Caki2 (cell line): ENCODE measurements at regions not wholly inside any gene's neighbourhood (a gene's known extent, or its start where the extent isn't known, plus 50 kb on each side); places are given as distances from the start of the nearest gene placed in this dataset.

ENCODE experiments used
- DNase-seq: peaks from one replicate; pipeline ENCODE4 v3.0.0-alpha.2; 2015; ENCODE audit warnings: low read depth
- in situ Hi-C: cut with HindIII; loops from 2 replicates; pipeline ENCODE4 v1.10.0; 2016; ENCODE audit warnings: low sequenced_read_pairs, low pct_unique_long_range_greater_than_20kb, mixed read lengths

- DNase-seq = peak; percentile 52
- in situ Hi-C loops = no loop called here
These were observed 338.1 kb downstream of the BCOR start for GRCh38 chrX:39759526-39760224.

- in situ Hi-C loops = no loop called here
- no peak for DNase-seq
These were observed 336.8 kb downstream of the BCOR start for GRCh38 chrX:39760930-39761329.

GRCh38 chrX:39762266-39762841 is 335.4 kb downstream of the BCOR start:
- in situ Hi-C loops = no loop called here
- DNase-seq = no peak

GRCh38 chrX:39764441-39764914 is 333.3 kb downstream of the BCOR start:
- DNase-seq = no peak
- in situ Hi-C loops = no loop called here

- in situ Hi-C loops = no loop called here
- no peak for DNase-seq
These were observed 332.4 kb downstream of the BCOR start for GRCh38 chrX:39765327-39765726.

GRCh38 chrX:39766085-39766726 is 331.6 kb downstream of the BCOR start:
- no peak for DNase-seq
- in situ Hi-C loops = no loop called here

- in situ Hi-C loops = no loop called here
- DNase-seq = no peak
These were observed 330.9 kb downstream of the BCOR start for GRCh38 chrX:39766855-39767254.

- in situ Hi-C loops = no loop called here
- no peak for DNase-seq
These were observed 330.3 kb downstream of the BCOR start for GRCh38 chrX:39767446-39767845.

- DNase-seq = no peak
- in situ Hi-C loops = no loop called here
These were observed 328.0 kb downstream of the BCOR start for GRCh38 chrX:39769748-39770147.

- in situ Hi-C loops = no loop called here
- DNase-seq = no peak
These were observed 326.7 kb downstream of the BCOR start for GRCh38 chrX:39771089-39771488.

GRCh38 chrX:39772057-39772832 is 325.5 kb downstream of the BCOR start:
- in situ Hi-C loops = no loop called here
- DNase-seq = no peak

GRCh38 chrX:39773150-39773549 is 324.6 kb downstream of the BCOR start:
- no peak for DNase-seq
- in situ Hi-C loops = no loop called here

- peak; percentile 70 for DNase-seq
These were observed 323.6 kb downstream of the BCOR start for GRCh38 chrX:39773923-39774773.

GRCh38 chrX:39774774-39775328 is 322.9 kb downstream of the BCOR start:
- in situ Hi-C loops = no loop called here

More at GRCh38 chrX:39773923-39774773, 323.6 kb downstream of the BCOR start:
- in situ Hi-C loops = no loop called here

GRCh38 chrX:39777623-39778025 is 320.1 kb downstream of the BCOR start:
- no peak for DNase-seq

More at GRCh38 chrX:39774774-39775328, 322.9 kb downstream of the BCOR start:
- DNase-seq = no peak

GRCh38 chrX:39779952-39780783 is 317.6 kb downstream of the BCOR start:
- DNase-seq = no peak
- in situ Hi-C loops = no loop called here

More at GRCh38 chrX:39777623-39778025, 320.1 kb downstream of the BCOR start:
- in situ Hi-C loops = no loop called here

- in situ Hi-C loops = no loop called here
- DNase-seq = no peak
These were observed 315.5 kb downstream of the BCOR start for GRCh38 chrX:39782276-39782675.
